HG03439 (cell line): ENCODE measurements at regions not wholly inside any gene's neighbourhood (a gene's known extent, or its start where the extent isn't known, plus 50 kb on each side); places are given as distances from the start of the nearest gene placed in this dataset.

Experiments used
- ATAC-seq: cut with Tn5 transposase; IDR thresholded peaks from one replicate; pipeline ENCODE4 v1.9.1; 2021; ENCODE audit warnings: mild to moderate bottlenecking, moderate library complexity; ENCODE audit not compliant: unreplicated experiment

- ATAC-seq, result no peak
Observed at GRCh38 chr14:100399052-100399849, 76.1 kb downstream of the SLC25A47 start.

DNA sequence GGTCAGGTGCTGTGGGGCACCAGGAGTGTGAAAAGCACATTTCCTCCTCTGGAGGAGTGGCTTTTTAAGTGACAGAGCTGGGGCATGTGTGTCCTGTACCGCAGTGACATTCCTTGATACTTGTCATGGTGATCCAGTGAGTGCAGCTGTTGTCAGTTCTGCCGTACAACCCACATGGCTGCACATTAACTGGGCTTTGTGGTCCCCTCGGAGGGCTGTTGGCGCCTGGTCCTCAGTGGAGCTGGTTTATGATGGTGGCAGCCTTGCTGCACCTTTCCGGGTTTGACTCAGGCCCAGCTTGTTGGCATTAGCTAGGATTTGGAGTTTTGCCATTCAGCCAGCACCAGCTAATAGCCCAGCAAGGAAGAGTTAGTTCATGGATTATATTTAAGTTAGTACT is 77.0 kb downstream of the SLC25A47 start:
- no peak for ATAC-seq

- ATAC-seq, result no peak
Observed at GRCh38 chr14:100401031-100401692, 78.0 kb downstream of the SLC25A47 start.

DNA sequence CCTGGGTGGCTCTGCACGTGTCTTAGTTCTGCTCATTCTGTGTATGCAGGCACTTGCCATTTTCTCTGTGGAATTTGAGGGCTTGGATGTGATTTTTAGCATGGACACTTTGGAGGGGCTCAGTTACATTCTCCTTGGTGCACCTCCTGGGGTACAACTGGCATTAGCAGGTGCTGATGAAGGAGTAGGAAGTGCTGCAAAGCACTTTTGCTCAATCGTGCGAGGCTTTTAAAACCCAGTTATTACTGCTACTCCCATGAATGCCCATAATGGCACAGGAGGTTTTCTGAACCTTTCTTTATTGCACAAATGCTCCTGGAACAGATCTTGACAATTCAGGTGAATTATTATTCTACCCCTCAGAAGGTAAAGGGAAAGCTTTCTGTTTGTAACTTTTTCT is 78.7 kb downstream of the SLC25A47 start:
- ATAC-seq, result no peak

DNA sequence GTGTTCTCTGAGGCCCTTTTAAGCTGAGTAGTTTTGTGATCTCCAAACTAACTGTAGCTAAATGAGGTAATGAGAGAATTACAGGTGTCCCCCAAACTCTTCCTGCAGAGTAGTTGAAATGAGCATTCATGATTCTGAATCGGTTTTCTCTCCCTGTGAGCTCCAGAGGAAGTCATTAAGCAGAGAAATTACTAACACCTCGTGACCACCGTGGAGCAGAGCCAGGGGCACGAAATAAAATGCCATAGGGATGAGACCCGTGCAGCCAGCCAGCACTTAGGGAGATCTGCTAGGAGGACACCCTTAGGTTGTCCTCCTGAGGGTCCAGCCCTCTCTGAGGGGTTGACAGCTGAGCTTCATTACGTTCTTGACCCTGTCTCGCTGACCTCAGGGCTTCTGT is 79.5 kb downstream of the SLC25A47 start:
- ATAC-seq, result no peak

- no peak for ATAC-seq
Observed at GRCh38 chr14:100403105-100403504, 80.0 kb downstream of the SLC25A47 start.

DNA sequence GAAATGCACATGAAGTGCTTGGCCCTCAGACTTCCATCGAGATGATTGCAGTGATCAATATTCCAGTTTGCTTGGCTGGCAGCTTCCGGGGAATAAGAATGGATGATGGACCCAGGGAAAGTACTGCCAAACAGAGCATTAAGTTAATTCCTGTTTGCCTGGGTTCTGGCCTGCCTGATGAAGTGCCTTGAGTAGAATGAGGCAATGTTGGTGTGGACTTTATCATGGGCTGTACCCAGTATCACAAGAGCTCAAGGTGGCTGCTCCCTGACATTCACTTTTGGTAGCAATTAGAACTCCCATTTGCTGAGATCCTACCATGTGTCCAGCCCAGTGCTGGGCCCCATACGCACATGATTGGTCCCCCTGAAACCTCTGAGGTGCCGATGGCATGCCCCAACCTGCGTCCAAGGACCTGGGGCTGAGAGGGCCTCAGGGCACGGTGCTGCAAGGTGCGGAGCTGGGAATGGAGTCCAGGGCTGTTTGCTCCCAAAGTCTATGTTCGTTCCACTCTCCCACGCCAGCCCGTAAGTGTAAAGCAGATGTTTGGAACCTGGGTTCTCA is 80.7 kb downstream of the SLC25A47 start:
- ATAC-seq, result no peak

- ATAC-seq, result no peak
Observed at GRCh38 chr14:100404419-100404818, 81.3 kb downstream of the SLC25A47 start.

DNA sequence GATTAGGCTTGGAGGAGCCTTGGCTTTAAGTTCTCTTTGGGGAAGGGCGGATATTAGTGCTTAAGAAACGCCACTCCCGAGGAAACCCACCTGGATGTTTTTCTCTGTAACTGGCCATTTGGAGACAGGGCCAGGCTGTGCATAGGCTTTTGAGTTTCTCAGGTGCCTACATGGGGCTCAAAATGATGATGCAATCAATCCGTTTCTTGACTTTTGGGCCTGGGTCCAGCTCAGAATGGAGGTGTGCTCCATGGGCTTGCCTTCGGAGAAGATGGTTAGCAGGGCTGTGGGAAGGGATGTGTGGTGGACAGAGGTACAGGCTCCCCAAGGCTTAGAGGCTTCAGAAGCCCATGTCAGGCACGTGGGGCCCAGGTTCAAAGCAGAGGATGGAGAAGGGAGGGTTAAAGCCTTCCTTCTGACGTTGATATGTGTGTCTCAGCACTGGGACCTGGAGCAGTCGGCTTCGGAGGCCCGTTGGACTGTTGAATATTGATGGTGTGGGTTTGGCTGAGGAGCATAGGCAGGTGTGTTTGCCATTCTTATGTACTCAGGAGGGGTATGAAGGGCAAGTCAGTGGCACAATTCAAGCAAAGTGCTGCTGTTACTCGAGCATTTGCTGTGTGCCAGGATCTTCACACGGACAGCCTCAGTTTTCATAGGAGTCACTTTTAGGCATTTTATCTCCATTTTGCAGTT is 82.8 kb downstream of the SLC25A47 start:
- no peak for ATAC-seq

- no peak for ATAC-seq
Observed at GRCh38 chr14:100406505-100407131, 83.5 kb downstream of the SLC25A47 start.

GRCh38 chr14:100407376-100408102 is 84.4 kb downstream of the SLC25A47 start:
- ATAC-seq, result no peak

DNA sequence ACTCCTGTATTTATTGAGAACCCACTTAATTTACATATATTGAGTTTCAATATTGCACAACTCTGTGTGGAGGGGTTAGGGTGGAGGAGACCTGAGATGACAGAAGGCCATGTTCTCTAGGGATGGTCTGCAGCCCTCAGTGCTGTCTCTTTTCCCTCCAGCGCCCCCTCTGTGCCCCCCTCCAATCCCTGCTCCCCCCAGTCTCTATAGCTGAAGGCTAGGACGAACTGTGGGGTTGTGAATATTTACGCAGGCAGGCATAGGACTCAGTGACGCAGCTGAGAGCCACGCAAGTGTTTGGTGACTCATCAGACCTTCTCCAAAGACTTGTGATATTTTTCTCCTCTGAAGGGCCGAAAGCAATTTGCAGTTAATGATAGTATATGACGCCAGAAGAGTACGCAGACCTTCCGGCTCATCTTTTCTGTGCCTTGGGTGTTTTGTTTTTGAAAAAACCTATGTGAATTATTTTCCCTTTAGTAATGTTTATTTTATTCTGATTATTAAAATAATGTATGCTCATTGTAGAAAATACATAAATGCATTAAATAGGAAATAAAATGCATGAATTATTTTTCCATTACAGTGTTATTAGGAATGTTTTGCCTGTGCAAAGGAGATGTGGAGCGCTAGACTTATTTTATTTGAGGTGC is 85.3 kb downstream of the SLC25A47 start:
- ATAC-seq, result no peak

DNA sequence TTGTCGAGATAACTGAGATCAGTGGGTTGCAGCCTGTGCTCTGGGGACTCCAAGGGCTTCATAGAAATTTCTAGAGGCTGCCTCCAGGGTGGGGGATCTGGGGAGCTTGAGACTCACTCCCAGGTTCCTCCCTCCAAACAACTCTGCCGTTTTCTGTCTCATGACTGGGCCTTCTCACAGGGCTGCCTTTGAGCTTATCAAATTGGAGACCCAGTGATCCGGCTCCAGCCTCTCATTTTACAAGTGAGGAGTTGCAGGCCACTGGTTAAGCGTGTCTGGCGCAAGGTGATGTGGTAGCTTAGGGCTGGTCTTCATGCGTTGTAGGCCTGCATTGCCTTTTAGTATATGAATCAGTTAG is 85.8 kb downstream of the SLC25A47 start:
- ATAC-seq, result no peak

- no peak for ATAC-seq
Observed at GRCh38 chr14:100409651-100410050, 86.5 kb downstream of the SLC25A47 start.

DNA sequence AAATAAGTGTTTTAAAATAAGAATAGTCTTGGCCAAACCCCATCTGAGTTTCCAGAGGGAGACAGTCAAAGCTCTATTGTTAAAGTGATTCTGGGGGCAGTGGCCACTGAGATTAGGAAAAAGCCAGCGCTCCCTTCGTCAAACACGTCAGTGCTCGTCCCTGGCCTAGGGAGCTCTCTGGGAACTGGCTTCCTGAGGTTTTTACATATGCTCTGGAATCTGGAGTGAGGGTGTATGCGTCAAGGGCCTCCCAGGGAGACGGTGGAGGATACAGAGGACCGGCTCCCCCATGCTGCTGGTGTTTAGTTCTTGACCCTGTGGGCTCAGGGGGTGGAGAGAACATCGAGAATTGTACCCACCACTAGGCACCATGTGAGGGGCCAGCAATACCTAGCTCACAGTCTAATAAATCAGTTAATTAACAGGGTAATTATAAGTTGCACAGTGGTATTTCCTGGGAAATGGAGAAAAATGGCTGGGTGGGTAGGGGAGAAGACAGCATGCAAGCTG is 87.0 kb downstream of the SLC25A47 start:
- no peak for ATAC-seq

DNA sequence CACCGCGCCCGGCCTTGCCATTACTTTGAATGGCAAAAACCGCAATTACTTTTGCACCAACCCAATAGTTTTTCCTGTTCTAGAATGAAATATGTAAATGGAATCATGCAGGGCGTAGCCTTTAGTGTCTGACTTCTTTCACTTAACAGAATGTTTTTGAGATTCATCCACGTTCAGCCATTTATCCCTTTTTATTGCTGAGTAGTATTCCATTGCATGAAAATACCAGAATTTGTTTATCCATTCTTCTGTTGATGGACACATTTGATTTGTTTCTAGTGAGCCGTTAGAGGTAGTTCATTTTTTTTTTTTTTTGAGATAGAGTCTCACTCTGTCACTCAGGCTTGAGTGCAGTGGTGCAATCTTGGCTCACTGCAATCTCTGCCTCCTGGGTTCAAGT is 90.6 kb downstream of the SLC25A47 start:
- no peak for ATAC-seq

- no peak for ATAC-seq
Observed at GRCh38 chr14:100415226-100415625, 92.1 kb downstream of the SLC25A47 start.

DNA sequence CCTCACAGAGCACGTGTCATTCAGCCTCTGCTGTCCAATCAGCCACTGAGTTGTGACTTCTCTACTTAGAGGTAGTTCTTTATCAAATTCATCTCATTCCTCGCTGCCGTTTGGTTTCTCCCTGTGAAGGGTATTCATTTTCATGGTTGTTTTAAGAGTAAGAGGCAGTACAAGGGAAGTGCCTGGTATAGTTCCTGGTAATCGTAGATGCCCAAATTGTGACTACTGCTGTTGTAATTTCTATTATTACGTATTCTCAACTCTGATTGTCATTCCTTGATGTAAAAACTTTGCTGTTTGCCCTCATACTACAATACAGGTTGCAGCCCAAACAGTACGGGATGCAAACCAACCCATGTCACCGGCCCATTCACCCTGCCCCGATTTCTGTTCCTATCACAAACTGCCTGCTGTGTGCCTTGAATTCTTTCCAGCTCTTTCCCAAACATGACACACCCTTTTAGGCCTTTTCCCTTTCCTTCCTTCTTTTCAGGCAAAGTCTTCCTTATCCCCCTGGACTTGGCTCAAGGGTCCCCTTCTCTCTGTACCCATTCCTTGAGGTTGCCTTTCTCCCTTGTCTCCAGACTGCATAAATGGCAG is 93.0 kb downstream of the SLC25A47 start:
- no peak for ATAC-seq
